ENCODE measurements at regions not wholly inside any gene's neighbourhood (a gene's known extent, or its start where the extent isn't known, plus 50 kb on each side); places are given as distances from the start of the nearest gene placed in this dataset.

- peak; percentile 10 for DNase-seq (ENCODE audit: low read depth)
- no peak overlapping the region for H3K4me3 ChIP-seq (replicated peaks; ENCODE audit: low read depth, low read length)
- TF ChIP-seq CTCF (IDR thresholded peaks at IDR 0.05; ENCODE audit: low read length, missing control alignments), result no peak
These were observed 76.6 kb downstream of the RDH14 start for GRCh38 chr2:18483896-18484295.

- DNase-seq (ENCODE audit: low read depth), result no peak
- TF ChIP-seq CTCF (IDR thresholded peaks at IDR 0.05; ENCODE audit: low read length, missing control alignments), result no peak
- no peak overlapping the region for H3K4me3 ChIP-seq (replicated peaks; ENCODE audit: low read depth, low read length)
These were observed 77.8 kb downstream of the RDH14 start for GRCh38 chr2:18482666-18483065.

GRCh38 chr2:18479947-18480369 lies 80.5 kb downstream of the RDH14 start:
- TF ChIP-seq CTCF (IDR thresholded peaks at IDR 0.05; ENCODE audit: low read length, missing control alignments), result no peak
- DNase-seq (ENCODE audit: low read depth), result peak; percentile 21
- H3K4me3 ChIP-seq (replicated peaks; ENCODE audit: low read depth, low read length), result no peak overlapping the region

- no peak for DNase-seq (ENCODE audit: low read depth)
- no peak for TF ChIP-seq CTCF (IDR thresholded peaks at IDR 0.05; ENCODE audit: low read length, missing control alignments)
- H3K4me3 ChIP-seq (replicated peaks; ENCODE audit: low read depth, low read length), result no peak overlapping the region
These were observed 83.2 kb downstream of the RDH14 start for GRCh38 chr2:18477293-18477692.

GRCh38 chr2:18476484-18476883 lies 84.0 kb downstream of the RDH14 start:
- no peak for TF ChIP-seq CTCF (IDR thresholded peaks at IDR 0.05; ENCODE audit: low read length, missing control alignments)
- no peak overlapping the region for H3K4me3 ChIP-seq (replicated peaks; ENCODE audit: low read depth, low read length)
- DNase-seq (ENCODE audit: low read depth), result no peak

GRCh38 chr2:18475884-18476283 lies 84.6 kb downstream of the RDH14 start:
- TF ChIP-seq CTCF (IDR thresholded peaks at IDR 0.05; ENCODE audit: low read length, missing control alignments), result no peak
- DNase-seq (ENCODE audit: low read depth), result no peak
- H3K4me3 ChIP-seq (replicated peaks; ENCODE audit: low read depth, low read length), result no peak overlapping the region

GRCh38 chr2:18474700-18475099 lies 85.8 kb downstream of the RDH14 start:
- H3K4me3 ChIP-seq (replicated peaks; ENCODE audit: low read depth, low read length), result no peak overlapping the region
- no peak for TF ChIP-seq CTCF (IDR thresholded peaks at IDR 0.05; ENCODE audit: low read length, missing control alignments)
- peak; percentile 20 for DNase-seq (ENCODE audit: low read depth)

Measured in fibroblast of pulmonary artery (primary cell).